GM19324 (cell line): ENCODE measurements at regions not wholly inside any gene's neighbourhood (a gene's known extent, or its start where the extent isn't known, plus 50 kb on each side); places are given as distances from the start of the nearest gene placed in this dataset.
"Not testable (repeated sequence)": the region's sequence is repeated elsewhere in the genome, so short reads cannot be mapped to it uniquely, and the experiment has no call there.

Source experiments
- ATAC-seq: cut with Tn5 transposase; IDR thresholded peaks from one replicate; pipeline ENCODE4 v1.9.1; 2021; ENCODE audit warnings: mild to moderate bottlenecking, moderate library complexity; ENCODE audit not compliant: unreplicated experiment, low FRiP score

GRCh38 chr9:78123808-78124207, 92.2 kb upstream of the GNAQ start:
- ATAC-seq: no peak

- no peak for ATAC-seq
Measured at GRCh38 chr9:78122631-78123030, 91.0 kb upstream of the GNAQ start.

GRCh38 chr9:78121488-78121887, 89.9 kb upstream of the GNAQ start:
- no peak for ATAC-seq

GRCh38 chr9:78118742-78119473, 87.3 kb upstream of the GNAQ start:
- ATAC-seq: no peak

GRCh38 chr9:78115073-78115472, 83.5 kb upstream of the GNAQ start:
- no peak for ATAC-seq

GRCh38 chr9:78114581-78114980, 83.0 kb upstream of the GNAQ start:
- no peak for ATAC-seq

GRCh38 chr9:78112406-78112805, 80.8 kb upstream of the GNAQ start:
- no peak for ATAC-seq

GRCh38 chr9:78112004-78112403, 80.4 kb upstream of the GNAQ start:
- no peak for ATAC-seq

GRCh38 chr9:78109075-78109474, 77.5 kb upstream of the GNAQ start:
- ATAC-seq: no peak

GRCh38 chr9:78106586-78106985, 75.0 kb upstream of the GNAQ start:
- ATAC-seq: not testable (repeated sequence)

- peak; percentile 62 for ATAC-seq
Measured at GRCh38 chr9:78103971-78104433, 72.4 kb upstream of the GNAQ start.

GRCh38 chr9:78101247-78101646, 69.6 kb upstream of the GNAQ start:
- ATAC-seq: no peak

- ATAC-seq: no peak
Measured at GRCh38 chr9:78097541-78097940, 65.9 kb upstream of the GNAQ start.

GRCh38 chr9:78091731-78092130, 60.1 kb upstream of the GNAQ start:
- ATAC-seq: no peak

GRCh38 chr9:78089111-78089510, 57.5 kb upstream of the GNAQ start:
- ATAC-seq: no peak

GRCh38 chr9:78088190-78088589, 56.6 kb upstream of the GNAQ start:
- not testable (repeated sequence) for ATAC-seq
